ENCODE measurements at regions not wholly inside any gene's neighbourhood (a gene's known extent, or its start where the extent isn't known, plus 50 kb on each side); places are given as distances from the start of the nearest gene placed in this dataset.

DNA sequence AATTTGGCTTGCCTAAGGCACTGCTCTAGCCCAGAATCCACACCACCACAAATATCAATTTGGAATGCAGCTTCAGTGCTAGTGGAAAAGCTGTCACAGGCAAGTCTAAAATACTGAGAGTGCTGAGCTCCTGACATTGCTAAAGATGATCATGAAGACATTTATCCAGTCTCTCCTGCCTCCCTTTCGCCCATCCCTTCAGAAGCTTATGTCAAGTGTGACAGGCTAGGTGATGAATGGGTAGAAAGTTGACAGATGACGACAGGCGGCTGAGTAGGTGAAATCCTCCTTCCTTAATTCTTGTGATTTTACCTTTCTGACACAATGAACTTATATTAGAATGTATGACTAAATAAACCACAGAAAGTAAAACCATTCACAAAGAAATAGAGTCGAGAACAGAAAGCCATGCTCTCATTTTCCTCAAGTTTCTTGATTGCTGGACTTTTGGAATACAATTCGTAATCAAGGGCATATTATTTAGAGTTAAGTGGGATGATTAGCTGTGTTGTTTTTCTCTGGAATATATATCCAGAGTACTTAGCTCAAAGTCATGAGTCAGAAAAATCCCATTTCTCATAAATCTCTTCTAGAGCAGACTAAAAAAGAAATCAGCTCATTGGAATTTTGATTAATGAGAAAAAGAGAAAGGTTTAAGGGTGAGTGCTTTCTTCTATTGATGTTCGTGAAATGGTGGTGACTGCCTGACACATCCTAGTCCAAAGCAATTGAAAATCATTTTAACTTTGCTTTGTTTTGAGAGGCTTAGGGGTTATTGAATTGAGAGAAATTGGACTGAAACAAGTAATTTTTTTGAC is 1228.2 kb upstream of the CITED2 start:
- no peaks in the 10 kb centered on the region for H3K27me3 ChIP-seq (ENCODE audit: control insufficient read depth, insufficient read depth, low read length)
- FAIRE-seq (no peak), DNase-seq (ENCODE audit: low read depth) (no peak)
- TF ChIP-seq, protein P1, sequence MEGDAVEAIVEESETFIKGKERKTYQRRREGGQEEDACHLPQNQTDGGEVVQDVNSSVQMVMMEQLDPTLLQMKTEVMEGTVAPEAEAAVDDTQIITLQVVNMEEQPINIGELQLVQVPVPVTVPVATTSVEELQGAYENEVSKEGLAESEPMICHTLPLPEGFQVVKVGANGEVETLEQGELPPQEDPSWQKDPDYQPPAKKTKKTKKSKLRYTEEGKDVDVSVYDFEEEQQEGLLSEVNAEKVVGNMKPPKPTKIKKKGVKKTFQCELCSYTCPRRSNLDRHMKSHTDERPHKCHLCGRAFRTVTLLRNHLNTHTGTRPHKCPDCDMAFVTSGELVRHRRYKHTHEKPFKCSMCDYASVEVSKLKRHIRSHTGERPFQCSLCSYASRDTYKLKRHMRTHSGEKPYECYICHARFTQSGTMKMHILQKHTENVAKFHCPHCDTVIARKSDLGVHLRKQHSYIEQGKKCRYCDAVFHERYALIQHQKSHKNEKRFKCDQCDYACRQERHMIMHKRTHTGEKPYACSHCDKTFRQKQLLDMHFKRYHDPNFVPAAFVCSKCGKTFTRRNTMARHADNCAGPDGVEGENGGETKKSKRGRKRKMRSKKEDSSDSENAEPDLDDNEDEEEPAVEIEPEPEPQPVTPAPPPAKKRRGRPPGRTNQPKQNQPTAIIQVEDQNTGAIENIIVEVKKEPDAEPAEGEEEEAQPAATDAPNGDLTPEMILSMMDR (IDR thresholded peaks at IDR 0.05; ENCODE audit: insufficient read depth, low read length, severe bottlenecking) = no peak
- H3K36me3 ChIP-seq (ENCODE audit: control insufficient read depth, insufficient read depth, low read length) = no peaks in the 10 kb centered on the region
- H3K4me3 ChIP-seq (ENCODE audit: low read depth, low read length) = no peak overlapping the region

DNA sequence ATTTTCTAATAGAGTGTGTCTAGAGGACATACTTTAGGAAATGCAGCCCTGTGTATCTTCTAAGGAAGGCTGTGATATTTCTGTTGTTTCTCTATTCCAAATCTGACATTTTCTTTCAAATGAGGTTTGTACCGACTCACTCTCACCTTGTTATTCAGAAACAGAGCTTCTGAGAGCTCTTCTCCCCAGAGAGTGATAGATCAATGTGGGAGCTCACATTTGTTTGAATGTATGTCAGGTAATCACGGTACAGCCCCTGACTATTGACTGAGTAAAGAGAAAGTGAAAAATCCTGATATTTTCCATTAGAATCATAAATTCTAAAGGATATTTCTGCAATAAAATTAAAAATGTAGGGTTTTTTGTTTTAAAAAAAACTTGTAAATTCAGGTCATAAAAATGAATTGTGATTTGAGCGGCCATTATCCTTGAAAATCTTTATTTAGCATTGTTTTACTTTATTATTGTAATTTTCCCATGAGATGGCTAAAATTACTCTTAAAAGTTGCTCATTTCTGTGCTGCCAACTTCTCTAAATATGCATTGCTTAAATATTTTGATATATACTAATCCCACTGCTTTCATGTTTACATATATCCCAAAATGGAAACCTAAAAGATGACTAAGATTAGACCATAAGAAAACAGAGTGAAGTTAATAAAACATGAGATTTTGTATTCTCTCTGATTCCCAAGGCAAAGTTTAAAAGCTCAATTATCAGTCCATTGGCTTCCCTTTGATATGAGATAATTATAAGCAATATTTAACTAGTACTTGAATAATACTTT is 1226.8 kb upstream of the CITED2 start:
- no peaks in the 10 kb centered on the region for H3K27me3 ChIP-seq (ENCODE audit: control insufficient read depth, insufficient read depth, low read length)
- TF ChIP-seq, protein P1 (IDR thresholded peaks at IDR 0.05; ENCODE audit: insufficient read depth, low read length, severe bottlenecking) = no peak
- no peak overlapping the region for H3K4me3 ChIP-seq (ENCODE audit: low read depth, low read length)
- FAIRE-seq = no peak
- no peak for DNase-seq (ENCODE audit: low read depth)
- H3K36me3 ChIP-seq (ENCODE audit: control insufficient read depth, insufficient read depth, low read length) = no peaks in the 10 kb centered on the region

DNA sequence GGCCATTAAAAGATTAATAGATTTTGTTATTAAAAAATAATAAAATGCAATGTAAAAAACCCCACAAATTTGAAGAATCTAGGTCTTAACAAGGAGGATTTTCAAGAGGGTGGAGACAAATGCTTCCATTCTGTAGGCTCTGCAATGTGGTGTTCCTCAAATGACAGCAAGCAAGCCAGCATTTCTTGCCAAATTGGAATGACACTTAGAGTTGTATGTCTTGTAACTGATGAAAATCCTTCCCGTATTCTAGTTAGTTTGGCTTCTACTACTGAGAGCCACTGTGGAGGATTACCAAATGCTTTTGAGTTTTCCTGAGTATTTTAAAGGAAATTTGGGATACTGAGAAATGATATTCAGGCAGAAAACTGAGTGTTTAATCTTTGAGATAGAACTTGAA is 1225.5 kb upstream of the CITED2 start:
- no peaks in the 10 kb centered on the region for H3K36me3 ChIP-seq (ENCODE audit: control insufficient read depth, insufficient read depth, low read length)
- no peak overlapping the region for H3K4me3 ChIP-seq (ENCODE audit: low read depth, low read length)
- DNase-seq (ENCODE audit: low read depth) (no peak), FAIRE-seq (no peak)
- H3K27me3 ChIP-seq (ENCODE audit: control insufficient read depth, insufficient read depth, low read length) = no peaks in the 10 kb centered on the region
- TF ChIP-seq, protein P1 (IDR thresholded peaks at IDR 0.05; ENCODE audit: insufficient read depth, low read length, severe bottlenecking) = no peak

DNA sequence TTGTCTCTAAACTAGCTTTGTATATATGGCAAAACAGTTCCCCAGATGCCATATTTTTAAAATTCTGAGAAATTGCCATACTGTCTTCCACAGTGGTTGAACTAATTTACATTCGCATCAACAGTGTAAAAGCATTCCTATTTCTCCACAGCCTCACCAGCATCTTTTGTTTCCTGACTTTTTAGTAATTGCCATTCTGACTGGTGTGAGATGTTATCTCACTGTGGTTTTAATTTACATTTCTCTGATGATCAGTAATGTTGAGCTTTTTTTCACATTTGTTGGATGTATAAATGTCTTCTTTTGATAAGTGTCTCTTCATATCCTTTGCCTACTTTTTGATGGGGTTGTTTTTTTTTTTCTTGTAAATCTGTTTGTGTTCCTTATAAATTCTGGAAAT is 1222.7 kb upstream of the CITED2 start:
- TF ChIP-seq, protein P1 (IDR thresholded peaks at IDR 0.05; ENCODE audit: insufficient read depth, low read length, severe bottlenecking) = no peak
- DNase-seq (ENCODE audit: low read depth) (no peak), FAIRE-seq (no peak)
- H3K4me3 ChIP-seq (ENCODE audit: low read depth, low read length) = no peak overlapping the region
- no peaks in the 10 kb centered on the region for H3K36me3 ChIP-seq (ENCODE audit: control insufficient read depth, insufficient read depth, low read length)
- no peaks in the 10 kb centered on the region for H3K27me3 ChIP-seq (ENCODE audit: control insufficient read depth, insufficient read depth, low read length)

DNA sequence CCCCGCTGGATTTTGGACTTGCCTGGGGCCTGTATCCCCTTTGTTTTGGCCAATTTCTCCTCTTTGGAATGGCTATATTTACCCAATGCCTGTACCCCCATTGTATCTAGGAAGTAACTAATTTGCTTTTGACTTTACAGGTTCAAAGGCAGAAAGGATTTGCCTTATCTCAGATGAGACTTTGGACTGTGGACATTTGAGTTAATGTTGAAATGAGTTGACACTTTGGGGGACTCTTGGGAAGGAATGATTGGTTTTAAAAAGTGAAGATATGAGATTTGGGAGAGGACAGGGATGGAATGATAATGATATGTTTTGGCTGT is 1220.3 kb upstream of the CITED2 start:
- TF ChIP-seq, protein P1 (IDR thresholded peaks at IDR 0.05; ENCODE audit: insufficient read depth, low read length, severe bottlenecking) = no peak
- Histone ChIP-seq H3K4me3 (ENCODE audit: low read depth, low read length) (no peak overlapping the region), H3K36me3 (ENCODE audit: control insufficient read depth, insufficient read depth, low read length) (no peaks in the 10 kb centered on the region), H3K27me3 (ENCODE audit: control insufficient read depth, insufficient read depth, low read length) (no peaks in the 10 kb centered on the region)
- DNase-seq (ENCODE audit: low read depth) = no peak
- FAIRE-seq = no peak

All from bronchial epithelial cell (primary cell).